Stimulated activated CD4-positive, alpha-beta T cell treated with anti-CD3 and anti-CD28 coated beads, TNF-alpha, amount 100 ng/mL, for 4 hours (primary cell): ENCODE measurements at regions not wholly inside any gene's neighbourhood (a gene's known extent, or its start where the extent isn't known, plus 50 kb on each side); places are given as distances from the start of the nearest gene placed in this dataset.

ENCODE experiments used
- DNase-seq, 3 experiments: peaks; one replicate each; pipeline ENCODE4 v3.0.0-alpha.2; 2020; ENCODE audit warnings: low read depth in 3 of 3

GRCh38 chr2:239690651-239691631, 290.1 kb upstream of the HDAC4 start:
- no peak for DNase-seq

- DNase-seq = no peak
Observed at GRCh38 chr2:239689985-239690384, 289.2 kb upstream of the HDAC4 start.

- DNase-seq = no peak
Observed at GRCh38 chr2:239689410-239689809, 288.6 kb upstream of the HDAC4 start.

GRCh38 chr2:239688840-239689239, 288.0 kb upstream of the HDAC4 start:
- no peak for DNase-seq

- no peak for DNase-seq
Observed at GRCh38 chr2:239688122-239688681, 287.4 kb upstream of the HDAC4 start.

GRCh38 chr2:239687441-239687840, 286.6 kb upstream of the HDAC4 start:
- no peak for DNase-seq

- DNase-seq = no peak
Observed at GRCh38 chr2:239685965-239686364, 285.1 kb upstream of the HDAC4 start.

GRCh38 chr2:239685556-239685955, 284.7 kb upstream of the HDAC4 start:
- DNase-seq = no peak

- DNase-seq = no peak
Observed at GRCh38 chr2:239684996-239685395, 284.2 kb upstream of the HDAC4 start.

GRCh38 chr2:239684271-239684810, 283.5 kb upstream of the HDAC4 start:
- no peak for DNase-seq

GRCh38 chr2:239682518-239682917, 281.7 kb upstream of the HDAC4 start:
- DNase-seq = no peak

- DNase-seq = no peak
Observed at GRCh38 chr2:239679755-239680154, 278.9 kb upstream of the HDAC4 start.

- DNase-seq = no peak
Observed at GRCh38 chr2:239678666-239679296, 278.0 kb upstream of the HDAC4 start.

GRCh38 chr2:239678186-239678490, 277.3 kb upstream of the HDAC4 start:
- no peak for DNase-seq

- no peak for DNase-seq
Observed at GRCh38 chr2:239677453-239678185, 276.8 kb upstream of the HDAC4 start.

GRCh38 chr2:239676716-239677452, 276.1 kb upstream of the HDAC4 start:
- no peak for DNase-seq

- no peak for DNase-seq
Observed at GRCh38 chr2:239675826-239676715, 275.3 kb upstream of the HDAC4 start.

- no peak for DNase-seq
Observed at GRCh38 chr2:239674981-239675825, 274.4 kb upstream of the HDAC4 start.
